ENCODE measurements at regions not wholly inside any gene's neighbourhood (a gene's known extent, or its start where the extent isn't known, plus 50 kb on each side); places are given as distances from the start of the nearest gene placed in this dataset.

GRCh38 chr11:47914743-47915142 is 65.6 kb upstream of the PTPRJ start:
- TF ChIP-seq, protein P1, sequence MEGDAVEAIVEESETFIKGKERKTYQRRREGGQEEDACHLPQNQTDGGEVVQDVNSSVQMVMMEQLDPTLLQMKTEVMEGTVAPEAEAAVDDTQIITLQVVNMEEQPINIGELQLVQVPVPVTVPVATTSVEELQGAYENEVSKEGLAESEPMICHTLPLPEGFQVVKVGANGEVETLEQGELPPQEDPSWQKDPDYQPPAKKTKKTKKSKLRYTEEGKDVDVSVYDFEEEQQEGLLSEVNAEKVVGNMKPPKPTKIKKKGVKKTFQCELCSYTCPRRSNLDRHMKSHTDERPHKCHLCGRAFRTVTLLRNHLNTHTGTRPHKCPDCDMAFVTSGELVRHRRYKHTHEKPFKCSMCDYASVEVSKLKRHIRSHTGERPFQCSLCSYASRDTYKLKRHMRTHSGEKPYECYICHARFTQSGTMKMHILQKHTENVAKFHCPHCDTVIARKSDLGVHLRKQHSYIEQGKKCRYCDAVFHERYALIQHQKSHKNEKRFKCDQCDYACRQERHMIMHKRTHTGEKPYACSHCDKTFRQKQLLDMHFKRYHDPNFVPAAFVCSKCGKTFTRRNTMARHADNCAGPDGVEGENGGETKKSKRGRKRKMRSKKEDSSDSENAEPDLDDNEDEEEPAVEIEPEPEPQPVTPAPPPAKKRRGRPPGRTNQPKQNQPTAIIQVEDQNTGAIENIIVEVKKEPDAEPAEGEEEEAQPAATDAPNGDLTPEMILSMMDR (conservative IDR thresholded peaks at IDR 0.05 in 1 of 2, IDR thresholded peaks at IDR 0.05 in 1 of 2; ENCODE audit: low read depth in 1 of 2, low read length in 2 of 2), result no peak
- no peak for TF ChIP-seq EZH2 (IDR thresholded peaks at IDR 0.05; ENCODE audit: low read length, missing control alignments)
